ENCODE measurements at regions not wholly inside any gene's neighbourhood (a gene's known extent, or its start where the extent isn't known, plus 50 kb on each side); places are given as distances from the start of the nearest gene placed in this dataset.

GRCh38 chr17:33475594-33475993, 182.5 kb upstream of the ASIC2 start:
- no peak for TF ChIP-seq CTCF (IDR thresholded peaks at IDR 0.05; ENCODE audit: low read length)
- TF ChIP-seq EZH2phosphoT487 (IDR thresholded peaks at IDR 0.05; ENCODE audit: low read length) = no peak

Measured in MM.1S (cell line).